ENCODE measurements at regions not wholly inside any gene's neighbourhood (a gene's known extent, or its start where the extent isn't known, plus 50 kb on each side); places are given as distances from the start of the nearest gene placed in this dataset.

GRCh38 chr4:1562371-1562770 is 121.7 kb downstream of the FAM53A start:
- Histone ChIP-seq H3K9me3 (ENCODE audit: low read length) (no peaks in the 10 kb centered on the region), H3K36me3 (ENCODE audit: insufficient read depth, low read length) (no peaks in the 10 kb centered on the region), H2AFZ (ENCODE audit: low read depth, low read length) (no peak overlapping the region), H3K4me3 (ENCODE audit: low read length) (no peak overlapping the region), H3K4me1 (ENCODE audit: insufficient read depth, low read length) (no peaks in the 10 kb centered on the region), H3K27me3 (ENCODE audit: insufficient read depth, low read length) (peaks cover 24% of the 10 kb centered on the region)

DNA sequence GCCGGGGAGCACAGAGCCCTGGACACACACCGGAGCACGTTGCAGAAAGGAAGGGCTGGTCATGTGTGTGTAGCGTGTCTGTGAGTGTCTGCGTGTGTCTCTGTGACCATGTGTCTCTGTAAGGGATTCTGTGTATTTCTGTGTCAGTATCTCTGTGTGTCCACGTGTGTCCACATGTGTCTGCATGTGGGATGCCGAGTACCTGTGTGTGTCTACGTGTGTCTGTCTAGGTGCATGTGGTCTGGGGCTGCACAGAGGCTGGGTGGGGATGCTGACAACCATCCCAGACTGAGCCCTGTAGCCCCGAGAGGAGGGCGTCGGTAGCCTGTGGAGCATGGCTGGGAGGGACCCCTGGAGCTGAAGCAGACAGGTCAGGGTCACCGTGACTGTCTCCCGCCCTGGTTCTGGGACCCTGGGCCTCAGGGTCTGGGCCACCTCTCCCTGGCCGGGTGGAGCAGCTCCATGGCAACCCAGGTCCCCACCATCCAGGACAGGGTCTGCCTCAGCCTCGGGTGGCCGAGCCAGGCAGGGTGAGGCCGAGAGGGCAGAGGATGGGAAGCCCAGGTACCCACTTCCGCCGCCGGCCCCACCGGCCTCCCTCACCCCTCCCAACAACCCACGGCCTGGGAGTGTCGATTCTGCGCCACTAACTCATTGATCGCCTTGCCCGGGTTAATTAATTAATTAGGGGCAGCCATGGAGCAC is 122.7 kb downstream of the FAM53A start:
- Histone ChIP-seq H3K27me3 (ENCODE audit: insufficient read depth, low read length) (peaks cover 28% of the 10 kb centered on the region), H3K9me3 (ENCODE audit: low read length) (no peaks in the 10 kb centered on the region), H3K36me3 (ENCODE audit: insufficient read depth, low read length) (no peaks in the 10 kb centered on the region), H2AFZ (ENCODE audit: low read depth, low read length) (no peak overlapping the region), H3K4me3 (ENCODE audit: low read length) (no peak overlapping the region), H3K4me1 (ENCODE audit: insufficient read depth, low read length) (no peaks in the 10 kb centered on the region)

DNA sequence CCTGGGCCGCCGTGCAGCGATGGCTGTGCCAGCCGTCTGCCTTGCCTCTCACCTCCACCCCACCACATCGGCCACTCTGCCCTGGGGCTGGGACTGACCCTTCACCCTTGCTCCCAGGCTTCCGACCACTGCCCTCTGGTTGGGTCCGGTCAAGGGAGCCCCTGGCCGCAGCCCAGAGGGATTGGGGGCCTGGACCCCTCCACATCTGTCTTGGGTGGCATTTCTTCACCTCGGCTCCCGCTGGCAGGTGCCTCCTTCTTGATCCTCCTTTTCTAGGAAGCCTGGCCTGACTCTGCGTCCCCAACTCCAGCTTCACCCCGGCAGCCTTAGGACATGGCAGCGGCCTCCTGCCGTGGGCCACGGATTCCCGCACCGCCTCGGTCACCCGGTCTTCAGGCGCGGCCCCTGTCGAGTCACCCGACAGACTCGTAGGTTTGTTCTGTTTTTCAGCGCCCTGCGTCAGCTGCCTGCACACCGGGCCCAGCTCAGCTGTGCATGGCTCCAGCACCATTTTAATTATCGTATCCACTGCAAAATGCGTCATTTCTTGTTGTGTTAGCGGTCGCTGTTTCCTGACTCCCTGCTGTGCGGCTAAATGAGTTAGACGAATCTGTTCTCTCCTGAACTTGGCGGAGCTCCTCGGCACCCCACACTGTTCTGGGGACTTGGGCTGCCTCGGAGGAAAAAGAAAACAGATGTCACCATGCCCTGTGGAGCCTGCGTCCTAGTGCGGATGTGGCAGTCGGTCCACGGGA is 124.0 kb downstream of the FAM53A start:
- H3K9me3 ChIP-seq (ENCODE audit: low read length) = no peaks in the 10 kb centered on the region
- no peak overlapping the region for H2AFZ ChIP-seq (ENCODE audit: low read depth, low read length)
- peaks cover 27% of the 10 kb centered on the region for H3K27me3 ChIP-seq (ENCODE audit: insufficient read depth, low read length)
- no peaks in the 10 kb centered on the region for H3K4me1 ChIP-seq (ENCODE audit: insufficient read depth, low read length)
- no peak overlapping the region for H3K4me3 ChIP-seq (ENCODE audit: low read length)
- H3K36me3 ChIP-seq (ENCODE audit: insufficient read depth, low read length) = no peaks in the 10 kb centered on the region

- H2AFZ ChIP-seq (ENCODE audit: low read depth, low read length) = no peak overlapping the region
- no peak overlapping the region for H3K4me3 ChIP-seq (ENCODE audit: low read length)
- H3K36me3 ChIP-seq (ENCODE audit: insufficient read depth, low read length) = no peaks in the 10 kb centered on the region
- H3K4me1 ChIP-seq (ENCODE audit: insufficient read depth, low read length) = no peaks in the 10 kb centered on the region
- no peaks in the 10 kb centered on the region for H3K9me3 ChIP-seq (ENCODE audit: low read length)
- peaks cover 19% of the 10 kb centered on the region for H3K27me3 ChIP-seq (ENCODE audit: insufficient read depth, low read length)
These were observed 125.9 kb downstream of the FAM53A start for GRCh38 chr4:1558205-1558604.

DNA sequence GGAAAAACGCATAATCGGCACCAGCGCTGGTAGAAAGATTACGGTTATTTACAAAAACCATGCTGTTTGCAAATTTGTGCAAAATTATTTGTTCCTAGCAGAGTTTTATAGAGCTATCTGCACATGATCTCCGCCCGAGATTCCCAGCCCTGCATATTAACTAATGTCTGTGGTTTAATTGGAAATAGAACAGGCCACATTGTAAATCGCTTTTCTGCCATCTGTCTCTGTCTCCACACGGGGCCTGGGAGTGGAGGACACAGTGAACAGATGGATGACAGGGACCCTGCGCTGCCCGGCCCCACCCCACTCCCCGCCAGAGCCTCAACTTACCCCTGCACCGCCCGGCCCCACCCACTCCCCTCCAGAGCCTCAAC is 126.9 kb downstream of the FAM53A start:
- Histone ChIP-seq H3K4me3 (ENCODE audit: low read length) (no peak overlapping the region), H2AFZ (ENCODE audit: low read depth, low read length) (no peak overlapping the region), H3K9me3 (ENCODE audit: low read length) (no peaks in the 10 kb centered on the region), H3K27me3 (ENCODE audit: insufficient read depth, low read length) (peaks cover 14% of the 10 kb centered on the region), H3K36me3 (ENCODE audit: insufficient read depth, low read length) (no peaks in the 10 kb centered on the region), H3K4me1 (ENCODE audit: insufficient read depth, low read length) (no peaks in the 10 kb centered on the region)

DNA sequence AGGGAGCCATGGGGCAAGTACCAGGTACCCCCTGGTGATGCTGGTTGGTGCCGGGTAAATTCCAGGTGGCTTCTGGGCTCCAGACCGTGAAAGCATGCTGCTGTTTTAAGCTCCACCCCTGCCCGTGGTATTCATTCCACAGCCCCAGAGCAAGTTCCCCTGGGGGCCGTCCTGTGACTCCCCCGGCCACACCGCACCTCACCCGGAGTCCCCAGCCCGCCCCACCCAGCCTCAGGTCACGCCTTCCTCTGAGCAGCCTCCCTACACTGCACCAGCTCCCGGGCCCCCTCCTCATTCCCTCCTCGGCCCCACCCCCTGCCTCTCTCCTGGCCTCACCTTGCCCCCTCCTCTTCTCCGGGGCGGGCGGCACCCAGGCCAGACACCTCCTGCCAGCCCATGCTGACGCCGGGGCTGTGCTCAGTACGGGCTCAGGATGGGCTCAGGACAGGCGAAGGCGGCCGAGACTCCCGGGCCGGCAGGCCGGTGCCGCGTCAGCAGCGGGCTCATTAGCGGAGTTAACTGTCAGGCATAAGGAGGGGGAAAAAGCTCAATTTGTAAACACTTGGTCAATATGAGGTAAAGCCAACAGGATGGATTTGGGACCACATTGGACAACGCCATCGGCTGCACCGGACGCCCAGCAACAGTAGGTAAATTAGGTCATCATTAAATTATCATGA is 127.4 kb downstream of the FAM53A start:
- Histone ChIP-seq H2AFZ (ENCODE audit: low read depth, low read length) (no peak overlapping the region), H3K4me1 (ENCODE audit: insufficient read depth, low read length) (no peaks in the 10 kb centered on the region), H3K27me3 (ENCODE audit: insufficient read depth, low read length) (peaks cover 11% of the 10 kb centered on the region), H3K9me3 (ENCODE audit: low read length) (no peaks in the 10 kb centered on the region), H3K4me3 (ENCODE audit: low read length) (no peak overlapping the region), H3K36me3 (ENCODE audit: insufficient read depth, low read length) (no peaks in the 10 kb centered on the region)

DNA sequence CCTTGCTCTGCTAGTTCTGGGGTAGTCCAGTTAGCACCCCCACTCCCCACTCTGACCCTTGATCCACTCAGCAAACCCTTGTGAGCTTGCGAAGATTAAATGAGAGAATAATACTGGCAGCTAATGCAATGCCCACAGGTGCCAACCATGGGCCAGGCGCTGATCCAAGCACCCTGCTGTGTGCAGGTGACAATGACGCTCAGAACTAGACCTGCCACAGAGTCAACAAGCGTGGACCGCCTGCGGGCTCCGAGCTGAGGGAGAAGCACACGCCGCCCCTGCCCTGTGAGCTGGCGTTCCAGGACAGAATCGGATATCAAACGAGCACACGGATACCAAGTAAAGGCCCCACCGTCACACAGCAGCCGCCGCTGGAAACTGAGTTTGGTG is 129.2 kb downstream of the FAM53A start:
- no peak overlapping the region for H3K4me3 ChIP-seq (ENCODE audit: low read length)
- H2AFZ ChIP-seq (ENCODE audit: low read depth, low read length) = no peak overlapping the region
- H3K36me3 ChIP-seq (ENCODE audit: insufficient read depth, low read length) = no peaks in the 10 kb centered on the region
- H3K27me3 ChIP-seq (ENCODE audit: insufficient read depth, low read length) = peaks cover 9% of the 10 kb centered on the region
- H3K4me1 ChIP-seq (ENCODE audit: insufficient read depth, low read length) = no peaks in the 10 kb centered on the region
- no peaks in the 10 kb centered on the region for H3K9me3 ChIP-seq (ENCODE audit: low read length)

- H3K9me3 ChIP-seq (ENCODE audit: low read length) = no peaks in the 10 kb centered on the region
- H2AFZ ChIP-seq (ENCODE audit: low read depth, low read length) = no peak overlapping the region
- no peak overlapping the region for H3K4me3 ChIP-seq (ENCODE audit: low read length)
- peaks cover 9% of the 10 kb centered on the region for H3K27me3 ChIP-seq (ENCODE audit: insufficient read depth, low read length)
- H3K4me1 ChIP-seq (ENCODE audit: insufficient read depth, low read length) = no peaks in the 10 kb centered on the region
- no peaks in the 10 kb centered on the region for H3K36me3 ChIP-seq (ENCODE audit: insufficient read depth, low read length)
These were observed 129.8 kb downstream of the FAM53A start for GRCh38 chr4:1554246-1554875.

DNA sequence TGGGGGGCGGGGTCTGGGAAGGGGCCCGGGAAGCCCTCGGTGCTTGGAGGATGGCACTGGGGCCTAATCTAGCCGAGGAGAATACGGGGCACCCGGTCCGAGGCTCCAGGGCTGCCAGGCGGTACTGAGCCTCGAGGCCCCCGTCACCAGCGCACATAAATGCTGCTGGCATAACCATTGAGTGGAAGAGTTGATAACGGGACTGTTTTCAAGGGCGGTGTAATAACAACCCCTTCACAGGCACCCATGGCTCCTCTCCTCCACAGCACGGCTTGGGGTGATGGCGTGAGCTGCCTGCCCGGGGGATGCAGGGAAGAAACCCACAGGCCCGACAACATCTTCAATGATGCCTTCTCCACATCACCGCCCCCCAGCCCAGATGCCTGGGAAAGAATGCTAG is 130.7 kb downstream of the FAM53A start:
- no peak overlapping the region for H2AFZ ChIP-seq (ENCODE audit: low read depth, low read length)
- no peaks in the 10 kb centered on the region for H3K4me1 ChIP-seq (ENCODE audit: insufficient read depth, low read length)
- H3K4me3 ChIP-seq (ENCODE audit: low read length) = no peak overlapping the region
- H3K36me3 ChIP-seq (ENCODE audit: insufficient read depth, low read length) = no peaks in the 10 kb centered on the region
- H3K27me3 ChIP-seq (ENCODE audit: insufficient read depth, low read length) = peaks cover 10% of the 10 kb centered on the region
- H3K9me3 ChIP-seq (ENCODE audit: low read length) = no peaks in the 10 kb centered on the region

GRCh38 chr4:1552451-1552850 is 131.7 kb downstream of the FAM53A start:
- H3K4me3 ChIP-seq (ENCODE audit: low read length) = no peak overlapping the region
- peaks cover 19% of the 10 kb centered on the region for H3K27me3 ChIP-seq (ENCODE audit: insufficient read depth, low read length)
- no peaks in the 10 kb centered on the region for H3K9me3 ChIP-seq (ENCODE audit: low read length)
- no peak overlapping the region for H2AFZ ChIP-seq (ENCODE audit: low read depth, low read length)
- H3K36me3 ChIP-seq (ENCODE audit: insufficient read depth, low read length) = no peaks in the 10 kb centered on the region
- no peaks in the 10 kb centered on the region for H3K4me1 ChIP-seq (ENCODE audit: insufficient read depth, low read length)

DNA sequence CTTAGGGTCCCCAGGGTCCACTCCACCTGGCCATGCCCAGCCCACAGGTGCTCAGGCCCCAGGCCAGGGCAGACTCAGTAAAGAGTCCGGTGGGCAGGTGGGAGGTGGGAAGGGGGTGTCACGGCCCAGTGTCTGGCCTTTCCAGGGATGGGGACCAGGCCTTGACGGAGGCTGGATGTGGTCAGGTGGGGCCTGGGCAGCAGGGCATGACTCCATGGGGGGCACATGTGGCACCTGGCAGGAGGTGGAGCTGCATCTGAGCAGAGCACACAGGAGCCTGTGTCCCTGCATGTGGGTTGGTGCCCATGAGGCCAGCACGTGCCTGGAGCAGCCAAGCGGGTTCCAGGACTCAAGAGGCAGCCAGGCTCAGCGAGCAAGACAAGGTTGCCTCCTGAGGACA is 132.9 kb downstream of the FAM53A start:
- Histone ChIP-seq H3K9me3 (ENCODE audit: low read length) (no peaks in the 10 kb centered on the region), H2AFZ (ENCODE audit: low read depth, low read length) (no peak overlapping the region), H3K27me3 (ENCODE audit: insufficient read depth, low read length) (peaks cover 20% of the 10 kb centered on the region), H3K4me3 (ENCODE audit: low read length) (no peak overlapping the region), H3K4me1 (ENCODE audit: insufficient read depth, low read length) (no peaks in the 10 kb centered on the region), H3K36me3 (ENCODE audit: insufficient read depth, low read length) (no peaks in the 10 kb centered on the region)

- Histone ChIP-seq H2AFZ (ENCODE audit: low read depth, low read length) (no peak overlapping the region), H3K27me3 (ENCODE audit: insufficient read depth, low read length) (peaks cover 17% of the 10 kb centered on the region), H3K4me1 (ENCODE audit: insufficient read depth, low read length) (no peaks in the 10 kb centered on the region), H3K9me3 (ENCODE audit: low read length) (no peaks in the 10 kb centered on the region), H3K4me3 (ENCODE audit: low read length) (no peak overlapping the region), H3K36me3 (ENCODE audit: insufficient read depth, low read length) (no peaks in the 10 kb centered on the region)
These were observed 133.7 kb downstream of the FAM53A start for GRCh38 chr4:1550122-1551070.
